ENCODE measurements at regions not wholly inside any gene's neighbourhood (a gene's known extent, or its start where the extent isn't known, plus 50 kb on each side); places are given as distances from the start of the nearest gene placed in this dataset.
"Not testable (repeated sequence)": the region's sequence is repeated elsewhere in the genome, so short reads cannot be mapped to it uniquely, and the experiment has no call there.

DNA sequence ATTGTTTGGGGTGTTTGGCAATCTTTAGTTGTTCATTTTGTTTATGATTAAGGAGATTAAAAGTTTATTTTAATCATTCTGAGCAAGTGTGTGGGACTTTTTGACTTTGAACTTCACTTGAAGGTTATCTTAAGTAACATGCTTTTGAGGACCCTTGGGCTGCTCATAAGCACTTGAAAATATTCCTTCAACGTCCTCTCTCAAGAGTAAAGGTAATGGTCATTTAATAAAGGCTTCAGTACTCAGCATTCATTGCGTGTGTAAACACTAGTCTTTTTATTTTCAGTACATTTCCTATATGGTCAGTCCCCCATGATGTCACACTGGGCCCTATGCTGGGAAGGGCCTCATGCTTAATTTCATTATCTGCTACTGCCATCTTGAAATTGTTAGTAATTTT is 285.6 kb downstream of the SRGAP2C start:
- TF ChIP-seq, protein P1, sequence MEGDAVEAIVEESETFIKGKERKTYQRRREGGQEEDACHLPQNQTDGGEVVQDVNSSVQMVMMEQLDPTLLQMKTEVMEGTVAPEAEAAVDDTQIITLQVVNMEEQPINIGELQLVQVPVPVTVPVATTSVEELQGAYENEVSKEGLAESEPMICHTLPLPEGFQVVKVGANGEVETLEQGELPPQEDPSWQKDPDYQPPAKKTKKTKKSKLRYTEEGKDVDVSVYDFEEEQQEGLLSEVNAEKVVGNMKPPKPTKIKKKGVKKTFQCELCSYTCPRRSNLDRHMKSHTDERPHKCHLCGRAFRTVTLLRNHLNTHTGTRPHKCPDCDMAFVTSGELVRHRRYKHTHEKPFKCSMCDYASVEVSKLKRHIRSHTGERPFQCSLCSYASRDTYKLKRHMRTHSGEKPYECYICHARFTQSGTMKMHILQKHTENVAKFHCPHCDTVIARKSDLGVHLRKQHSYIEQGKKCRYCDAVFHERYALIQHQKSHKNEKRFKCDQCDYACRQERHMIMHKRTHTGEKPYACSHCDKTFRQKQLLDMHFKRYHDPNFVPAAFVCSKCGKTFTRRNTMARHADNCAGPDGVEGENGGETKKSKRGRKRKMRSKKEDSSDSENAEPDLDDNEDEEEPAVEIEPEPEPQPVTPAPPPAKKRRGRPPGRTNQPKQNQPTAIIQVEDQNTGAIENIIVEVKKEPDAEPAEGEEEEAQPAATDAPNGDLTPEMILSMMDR (conservative IDR thresholded peaks at IDR 0.05), result not testable (repeated sequence)
- not testable (repeated sequence) for TF ChIP-seq EZH2 (IDR thresholded peaks at IDR 0.05; ENCODE audit: low read depth)
